ENCODE measurements at regions not wholly inside any gene's neighbourhood (a gene's known extent, or its start where the extent isn't known, plus 50 kb on each side); places are given as distances from the start of the nearest gene placed in this dataset.

DNA sequence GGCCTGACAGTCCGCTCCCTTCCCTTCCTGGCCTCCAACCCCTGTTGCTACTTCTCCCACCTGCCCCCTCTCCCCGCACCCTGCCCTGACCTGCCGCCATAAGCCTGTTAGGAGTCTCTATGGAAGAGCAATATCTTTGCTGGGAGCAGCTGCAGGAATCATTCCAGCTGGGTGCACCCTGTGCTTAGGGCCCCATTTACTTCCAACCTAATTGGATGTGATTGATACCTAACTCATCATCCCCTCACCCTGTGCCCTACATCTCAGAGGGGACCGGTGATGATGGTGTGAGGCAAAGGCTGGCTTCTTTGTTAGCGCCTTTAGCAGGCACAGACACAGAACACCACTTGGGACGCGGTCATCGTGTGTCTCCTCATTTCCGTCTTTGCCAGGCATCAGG is 80.0 kb upstream of the FAM180A start:
- no peak overlapping the region for H3K4me3 ChIP-seq (ENCODE audit: low read length)
- DNase-seq: no peak
- Mint-ChIP-seq H3K27ac (no peak overlapping the region), H3K4me1 (ENCODE audit: low read depth) (peaks cover 24% of the 10 kb centered on the region), H3K4me3 (no peak overlapping the region), H3K27me3 (no peaks in the 10 kb centered on the region), H3K36me3 (ENCODE audit: low read depth) (no peaks in the 10 kb centered on the region), H3K9me3 (no peaks in the 10 kb centered on the region)
- TF ChIP-seq, protein P1, sequence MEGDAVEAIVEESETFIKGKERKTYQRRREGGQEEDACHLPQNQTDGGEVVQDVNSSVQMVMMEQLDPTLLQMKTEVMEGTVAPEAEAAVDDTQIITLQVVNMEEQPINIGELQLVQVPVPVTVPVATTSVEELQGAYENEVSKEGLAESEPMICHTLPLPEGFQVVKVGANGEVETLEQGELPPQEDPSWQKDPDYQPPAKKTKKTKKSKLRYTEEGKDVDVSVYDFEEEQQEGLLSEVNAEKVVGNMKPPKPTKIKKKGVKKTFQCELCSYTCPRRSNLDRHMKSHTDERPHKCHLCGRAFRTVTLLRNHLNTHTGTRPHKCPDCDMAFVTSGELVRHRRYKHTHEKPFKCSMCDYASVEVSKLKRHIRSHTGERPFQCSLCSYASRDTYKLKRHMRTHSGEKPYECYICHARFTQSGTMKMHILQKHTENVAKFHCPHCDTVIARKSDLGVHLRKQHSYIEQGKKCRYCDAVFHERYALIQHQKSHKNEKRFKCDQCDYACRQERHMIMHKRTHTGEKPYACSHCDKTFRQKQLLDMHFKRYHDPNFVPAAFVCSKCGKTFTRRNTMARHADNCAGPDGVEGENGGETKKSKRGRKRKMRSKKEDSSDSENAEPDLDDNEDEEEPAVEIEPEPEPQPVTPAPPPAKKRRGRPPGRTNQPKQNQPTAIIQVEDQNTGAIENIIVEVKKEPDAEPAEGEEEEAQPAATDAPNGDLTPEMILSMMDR (IDR thresholded peaks at IDR 0.05): no peak
- intact Hi-C loops (cut with DNase I, micrococcal nuclease): no loop called here
- H3K36me3 ChIP-seq (ENCODE audit: insufficient read depth, low read length): no peaks in the 10 kb centered on the region
- ATAC-seq (ENCODE audit: poor library complexity): no peak
- H3K4me1 ChIP-seq (ENCODE audit: insufficient read depth, low read length): peaks cover 37% of the 10 kb centered on the region
- ChIA-PET POLR2A (no interaction called here), CTCF (no interaction called here)
- H3K27ac ChIP-seq (ENCODE audit: low read depth in 1 of 2, low read length in 2 of 2): no peak overlapping the region
- H3K27me3 ChIP-seq (ENCODE audit: control insufficient read depth in 1 of 2, insufficient read depth in 2 of 2, low read length in 2 of 2): no peaks in the 10 kb centered on the region
- no peaks in the 10 kb centered on the region for H3K9me3 ChIP-seq (ENCODE audit: control insufficient read depth in 1 of 2, insufficient read depth in 1 of 2, low read length in 2 of 2)

DNA sequence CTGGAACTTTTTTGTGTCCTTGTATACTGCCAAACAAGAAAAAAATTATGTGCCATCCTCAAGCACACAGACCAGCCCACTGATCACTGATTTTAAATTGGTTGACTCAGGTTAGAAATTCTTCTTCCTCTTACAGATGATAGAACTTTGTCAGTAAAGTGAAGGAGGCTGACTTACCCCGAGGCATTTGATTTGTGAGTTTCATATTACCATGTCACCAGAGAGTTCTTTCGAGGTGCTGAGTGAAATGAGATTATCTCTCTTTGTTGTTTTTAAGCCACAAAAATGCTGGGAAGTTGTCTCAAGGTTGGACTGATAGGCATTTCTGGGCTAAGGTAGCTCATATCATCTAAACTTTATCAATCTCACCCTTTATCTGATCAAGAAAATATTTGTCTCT is 78.8 kb upstream of the FAM180A start:
- H3K36me3 Mint-ChIP-seq (ENCODE audit: low read depth): no peaks in the 10 kb centered on the region
- ATAC-seq (ENCODE audit: poor library complexity) (no peak), DNase-seq (no peak)
- ChIA-PET POLR2A (no interaction called here), CTCF (no interaction called here)
- intact Hi-C loops (cut with DNase I, micrococcal nuclease): no loop called here
- H3K27me3 Mint-ChIP-seq: no peaks in the 10 kb centered on the region
- TF ChIP-seq, protein P1 (IDR thresholded peaks at IDR 0.05): no peak
- no peak overlapping the region for H3K4me3 ChIP-seq (ENCODE audit: low read length)
- no peak overlapping the region for H3K27ac Mint-ChIP-seq
- no peaks in the 10 kb centered on the region for H3K27me3 ChIP-seq (ENCODE audit: control insufficient read depth in 1 of 2, insufficient read depth in 2 of 2, low read length in 2 of 2)
- no peaks in the 10 kb centered on the region for H3K9me3 Mint-ChIP-seq
- H3K36me3 ChIP-seq (ENCODE audit: insufficient read depth, low read length): no peaks in the 10 kb centered on the region
- no peak overlapping the region for H3K27ac ChIP-seq (ENCODE audit: low read depth in 1 of 2, low read length in 2 of 2)
- peaks cover 17% of the 10 kb centered on the region for H3K4me1 Mint-ChIP-seq (ENCODE audit: low read depth)
- no peak overlapping the region for H3K4me3 Mint-ChIP-seq
- H3K9me3 ChIP-seq (ENCODE audit: control insufficient read depth in 1 of 2, insufficient read depth in 1 of 2, low read length in 2 of 2): no peaks in the 10 kb centered on the region
- H3K4me1 ChIP-seq (ENCODE audit: insufficient read depth, low read length): peaks cover 25% of the 10 kb centered on the region

DNA sequence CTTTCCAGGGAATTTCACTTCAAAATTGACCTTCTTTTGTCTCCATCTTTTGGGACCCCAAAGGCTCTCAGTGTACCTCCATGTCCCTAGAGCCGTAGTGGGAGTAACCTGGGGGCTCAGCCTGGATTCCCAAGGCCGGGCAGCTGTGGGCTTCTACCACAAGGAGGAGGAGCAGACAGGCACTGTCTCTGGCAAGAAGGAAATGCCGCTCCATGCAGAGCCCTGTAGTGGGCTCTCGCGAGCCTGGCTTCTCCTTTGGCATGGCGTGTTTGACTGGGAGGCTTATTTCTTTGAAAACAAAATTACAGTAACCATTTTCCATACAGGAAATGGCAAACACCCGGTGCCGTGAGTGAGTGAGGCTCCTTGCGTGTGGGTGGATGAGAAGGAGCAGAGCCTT is 76.8 kb upstream of the FAM180A start:
- Histone ChIP-seq H3K4me3 (ENCODE audit: low read length) (no peak overlapping the region), H3K36me3 (ENCODE audit: insufficient read depth, low read length) (no peaks in the 10 kb centered on the region), H3K9me3 (ENCODE audit: control insufficient read depth in 1 of 2, insufficient read depth in 1 of 2, low read length in 2 of 2) (no peaks in the 10 kb centered on the region), H3K27ac (ENCODE audit: low read depth in 1 of 2, low read length in 2 of 2) (no peak overlapping the region), H3K27me3 (ENCODE audit: control insufficient read depth in 1 of 2, insufficient read depth in 2 of 2, low read length in 2 of 2) (no peaks in the 10 kb centered on the region), H3K4me1 (ENCODE audit: insufficient read depth, low read length) (peaks cover 12% of the 10 kb centered on the region)
- ChIA-PET CTCF (no interaction called here), POLR2A (no interaction called here)
- Mint-ChIP-seq H3K27me3 (no peaks in the 10 kb centered on the region), H3K36me3 (ENCODE audit: low read depth) (no peaks in the 10 kb centered on the region), H3K4me1 (ENCODE audit: low read depth) (no peaks in the 10 kb centered on the region), H3K27ac (no peak overlapping the region), H3K4me3 (no peak overlapping the region), H3K9me3 (no peaks in the 10 kb centered on the region)
- intact Hi-C loops (cut with DNase I, micrococcal nuclease): no loop called here
- ATAC-seq (ENCODE audit: poor library complexity) (no peak), DNase-seq (no peak)
- TF ChIP-seq, protein P1 (IDR thresholded peaks at IDR 0.05): no peak

All from CD4-positive, alpha-beta T cell (primary cell).